Sigmoid colon (tissue), 6 donors: ENCODE measurements at regions not wholly inside any gene's neighbourhood (a gene's known extent, or its start where the extent isn't known, plus 50 kb on each side); places are given as distances from the start of the nearest gene placed in this dataset.
"Not testable (repeated sequence)": the region's sequence is repeated elsewhere in the genome, so short reads cannot be mapped to it uniquely, and the experiment has no call there.

Experiments used
- DNase-seq: peaks from one replicate; pipeline ENCODE4 v3.0.0-alpha.2; 2019
- H3K27ac ChIP-seq, 4 donors: fragments of 200-600 bp; sonication (generic); one replicate each; pipeline ENCODE4 v1.5.1; 2016 to 2019; ENCODE audit warnings: mild to moderate bottlenecking in 1 of 4
- H3K27me3 ChIP-seq, 3 donors: fragments of 200-600 bp; sonication (generic); one replicate each; pipeline ENCODE4 v1.5.1; 2019; ENCODE audit warnings: mild to moderate bottlenecking in 1 of 3
- H3K36me3 ChIP-seq, 4 donors: fragments of 200-600 bp; sonication (generic); one replicate each; pipeline ENCODE4 v1.5.1; 2016 to 2019
- H3K4me1 ChIP-seq, 4 donors: fragments of 200-600 bp; sonication (generic); one replicate each; pipeline ENCODE4 v1.5.1; 2017 to 2019
- H3K4me3 ChIP-seq, 4 donors: fragments of 200-600 bp; sonication (generic); one replicate each; pipeline ENCODE4 v1.5.1; 2017 to 2019; ENCODE audit warnings: mild to moderate bottlenecking in 2 of 4, moderate library complexity in 1 of 4
- H3K9me3 ChIP-seq, 4 donors: fragments of 200-600 bp in 3 of 4; sonication (generic) in 3 of 4; one replicate each; pipeline versions ENCODE4 v1.5.1 to v1.6.1; 2013 to 2019
- EP300 ChIP-seq, 4 donors: sonication (generic); formaldehyde crosslinking; IDR thresholded peaks; one replicate each; pipeline ENCODE4 v1.6.1; 2017; ENCODE audit warnings: antibody characterized with exemption in 4 of 4
- POLR2A ChIP-seq, 2 donors: fragments of 450-650 bp; IDR thresholded peaks; one replicate each; pipeline ENCODE4 v1.6.1; 2016; ENCODE audit warnings: antibody characterized with exemption in 2 of 2, mild to moderate bottlenecking in 2 of 2, moderate library complexity in 2 of 2
- POLR2AphosphoS5 ChIP-seq, 4 donors: sonication (generic); formaldehyde crosslinking; IDR thresholded peaks; one replicate each; pipeline ENCODE4 v1.6.1; 2017; ENCODE audit warnings: antibody characterized with exemption in 4 of 4
- WGBS, 2 donors: extraction: QIAGEN DNeasy Blood & Tissue Kit; methylation state at CpG; one replicate each; pipeline ENCODE4 v1.1.7; 2013; 5-methylcytosine and 5-hydroxymethylcytosine counted together
- intact Hi-C: fragments of 100-400 bp; cut with DNase I; formaldehyde crosslinking; loops from one replicate; pipeline ENCODE4 v1.15.1; 2023
- TF ChIP-seq, protein P1 (sequence below), 4 experiments: fragments of 450-650 bp in 3 of 4; fragments of 200-600 bp in 1 of 4; IDR thresholded peaks; one replicate each; pipeline ENCODE4 v1.5.1; 2016 to 2019; ENCODE audit warnings: antibody characterized with exemption in 4 of 4, mild to moderate bottlenecking in 3 of 4, moderate library complexity in 2 of 4
- donor health status: healthy with polysubstance abuse.
- donor health status: healthy.

DNA sequence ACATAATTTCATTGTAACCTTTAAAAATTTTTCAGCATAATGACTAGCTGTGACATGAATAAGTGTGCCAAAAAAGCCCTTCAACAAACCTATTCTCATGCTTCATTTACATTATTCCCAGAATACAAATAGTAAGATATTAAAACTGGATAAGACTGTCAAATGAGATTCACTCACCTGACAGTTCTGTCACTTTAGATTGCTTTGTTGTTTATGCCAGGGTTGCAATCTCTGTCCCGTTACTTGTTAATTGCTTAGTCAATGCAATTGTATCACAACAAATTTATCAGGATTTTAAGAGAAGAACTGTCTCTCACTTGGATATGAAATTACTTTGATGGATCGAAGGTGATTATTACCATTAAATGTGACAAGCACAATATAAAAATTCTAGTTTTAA lies 616.0 kb upstream of the IGFBP7 start:
- Histone ChIP-seq H3K27me3 (no peaks in the 10 kb centered on the region), H3K9me3 (peaks cover 0 to 2% (median 0%) of the 10 kb centered on the region in 4 donors), H3K36me3 (no peaks in the 10 kb centered on the region), H3K4me1 (no peaks in the 10 kb centered on the region), H3K27ac (no peak overlapping the region), H3K4me3 (no peak overlapping the region)
- 78 to 90% methylated on average over 2 of the region's 2 CpGs for WGBS, 2 donors
- no peak for DNase-seq
- TF ChIP-seq, protein P1, sequence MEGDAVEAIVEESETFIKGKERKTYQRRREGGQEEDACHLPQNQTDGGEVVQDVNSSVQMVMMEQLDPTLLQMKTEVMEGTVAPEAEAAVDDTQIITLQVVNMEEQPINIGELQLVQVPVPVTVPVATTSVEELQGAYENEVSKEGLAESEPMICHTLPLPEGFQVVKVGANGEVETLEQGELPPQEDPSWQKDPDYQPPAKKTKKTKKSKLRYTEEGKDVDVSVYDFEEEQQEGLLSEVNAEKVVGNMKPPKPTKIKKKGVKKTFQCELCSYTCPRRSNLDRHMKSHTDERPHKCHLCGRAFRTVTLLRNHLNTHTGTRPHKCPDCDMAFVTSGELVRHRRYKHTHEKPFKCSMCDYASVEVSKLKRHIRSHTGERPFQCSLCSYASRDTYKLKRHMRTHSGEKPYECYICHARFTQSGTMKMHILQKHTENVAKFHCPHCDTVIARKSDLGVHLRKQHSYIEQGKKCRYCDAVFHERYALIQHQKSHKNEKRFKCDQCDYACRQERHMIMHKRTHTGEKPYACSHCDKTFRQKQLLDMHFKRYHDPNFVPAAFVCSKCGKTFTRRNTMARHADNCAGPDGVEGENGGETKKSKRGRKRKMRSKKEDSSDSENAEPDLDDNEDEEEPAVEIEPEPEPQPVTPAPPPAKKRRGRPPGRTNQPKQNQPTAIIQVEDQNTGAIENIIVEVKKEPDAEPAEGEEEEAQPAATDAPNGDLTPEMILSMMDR (IDR thresholded peaks at IDR 0.05): no peak
- TF ChIP-seq POLR2AphosphoS5 (IDR thresholded peaks at IDR 0.05): no peak
- intact Hi-C loops: no loop called here

DNA sequence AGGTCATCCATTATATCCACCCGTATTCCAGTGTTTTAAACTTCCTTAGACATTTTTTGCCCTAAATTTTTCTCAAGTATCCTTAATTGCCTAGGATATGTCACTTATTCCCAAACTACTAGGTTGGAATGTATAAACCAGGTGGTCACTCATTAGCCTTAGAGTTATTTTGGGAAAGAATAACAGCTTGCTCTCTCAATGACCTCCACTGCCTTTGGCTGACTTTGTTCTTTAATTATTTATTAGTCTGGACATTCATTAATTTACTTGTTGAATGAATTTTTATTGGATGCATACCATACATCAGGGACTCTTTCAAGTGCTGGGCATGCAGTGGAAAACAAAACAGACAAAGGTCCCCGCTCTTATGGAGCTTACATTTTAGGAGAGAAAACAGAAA lies 609.3 kb upstream of the IGFBP7 start:
- H3K4me3 ChIP-seq: no peak overlapping the region
- WGBS, 2 donors: 43 to 78% methylated on average over 2 of the region's 2 CpGs
- no peak overlapping the region for H3K27ac ChIP-seq
- peaks cover 0 to 1% (median 0%) of the 10 kb centered on the region in 4 donors for H3K9me3 ChIP-seq
- H3K4me1 ChIP-seq: no peaks in the 10 kb centered on the region
- intact Hi-C loops: no loop called here
- DNase-seq: no peak
- no peaks in the 10 kb centered on the region for H3K27me3 ChIP-seq
- TF ChIP-seq POLR2A (IDR thresholded peaks at IDR 0.05) (no peak), EP300 (IDR thresholded peaks at IDR 0.05) (no peak), POLR2AphosphoS5 (IDR thresholded peaks at IDR 0.05) (no peak)
- TF ChIP-seq, protein P1 (IDR thresholded peaks at IDR 0.05): no peak
- H3K36me3 ChIP-seq: no peaks in the 10 kb centered on the region

DNA sequence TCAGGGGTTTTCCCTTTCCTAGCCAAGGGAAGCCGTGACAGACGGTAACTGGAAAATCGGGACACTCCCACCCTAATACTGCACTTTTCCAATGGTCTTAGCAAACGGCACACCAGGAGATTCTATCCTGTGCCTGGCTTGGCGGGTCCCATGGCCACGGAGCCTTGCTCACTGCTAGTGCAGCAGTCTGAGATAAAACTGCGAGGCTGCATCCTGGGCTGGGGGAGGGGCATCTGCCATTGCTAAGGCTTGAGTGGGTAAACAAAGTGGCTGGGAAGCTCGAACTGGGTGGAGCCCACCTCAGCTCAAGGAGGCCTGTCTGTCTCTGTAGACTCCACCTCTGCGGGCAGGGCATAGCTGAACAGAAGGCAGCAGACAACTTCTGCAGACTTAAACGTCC lies 604.1 kb upstream of the IGFBP7 start:
- H3K36me3 ChIP-seq, intact Hi-C loops, H3K27ac ChIP-seq, H3K27me3 ChIP-seq, H3K9me3 ChIP-seq, H3K4me1 ChIP-seq, DNase-seq, H3K4me3 ChIP-seq: not testable (repeated sequence)
- WGBS, 2 donors: 80 to 86% methylated on average over 10 of the region's 10 CpGs

DNA sequence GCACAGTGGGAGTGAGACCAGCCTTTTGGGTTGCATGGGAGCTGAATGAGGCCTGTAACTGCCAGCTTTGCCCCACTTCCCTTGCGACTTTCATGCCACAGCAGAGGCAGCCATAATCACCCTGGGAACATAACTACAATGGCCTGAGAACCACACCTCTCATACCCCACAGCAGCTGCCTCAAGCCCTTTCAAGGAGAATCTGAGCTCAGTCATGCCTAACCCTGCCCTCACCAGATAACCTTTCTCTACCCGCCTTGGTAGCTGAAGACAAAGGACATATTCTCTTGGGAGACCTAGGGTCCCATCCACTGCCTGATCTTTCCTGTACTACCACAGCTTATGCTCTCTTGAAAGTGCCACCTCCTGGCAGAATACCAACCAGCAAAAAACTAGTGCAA lies 599.9 kb upstream of the IGFBP7 start:
- Histone ChIP-seq H3K27me3 (no peaks in the 10 kb centered on the region), H3K36me3 (no peaks in the 10 kb centered on the region), H3K27ac (no peak overlapping the region), H3K9me3 (no peaks in the 10 kb centered on the region), H3K4me1 (no peaks in the 10 kb centered on the region), H3K4me3 (no peak overlapping the region)
- intact Hi-C loops: no loop called here
- 78 to 85% methylated on average over 2 of the region's 2 CpGs for WGBS, 2 donors
- TF ChIP-seq POLR2A (IDR thresholded peaks at IDR 0.05) (no peak), EP300 (IDR thresholded peaks at IDR 0.05) (no peak)
- DNase-seq: no peak

DNA sequence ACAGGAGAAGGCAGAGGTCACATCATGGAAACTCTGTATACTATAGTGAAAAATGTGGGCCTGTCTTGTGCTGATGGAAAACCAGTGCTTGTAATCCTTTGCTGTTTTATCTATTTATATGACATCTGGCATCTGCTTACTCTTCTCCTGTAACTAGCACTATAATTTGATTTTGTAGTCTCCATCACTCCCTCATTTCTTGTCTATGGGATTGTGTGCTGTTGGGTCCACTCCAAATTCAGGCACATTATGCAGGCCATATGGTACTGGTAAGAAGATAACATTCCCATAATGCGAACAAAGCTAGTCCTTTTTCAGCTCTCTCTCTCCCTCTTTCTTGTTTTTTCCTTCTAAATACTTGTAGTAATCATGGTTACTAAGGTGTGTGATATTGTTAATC lies 581.2 kb upstream of the IGFBP7 start:
- no peaks in the 10 kb centered on the region for H3K27me3 ChIP-seq
- no peak overlapping the region for H3K4me3 ChIP-seq
- intact Hi-C loops: no loop called here
- 82 to 88% methylated on average over 1 of the region's 1 CpG for WGBS, 2 donors
- no peak overlapping the region for H3K27ac ChIP-seq
- H3K36me3 ChIP-seq: no peaks in the 10 kb centered on the region
- H3K4me1 ChIP-seq: no peaks in the 10 kb centered on the region
- no peak for DNase-seq
- peaks cover 0 to 3% (median 0%) of the 10 kb centered on the region in 4 donors for H3K9me3 ChIP-seq
- no peak for TF ChIP-seq POLR2A (IDR thresholded peaks at IDR 0.05)
- TF ChIP-seq, protein P1 (IDR thresholded peaks at IDR 0.05): no peak

DNA sequence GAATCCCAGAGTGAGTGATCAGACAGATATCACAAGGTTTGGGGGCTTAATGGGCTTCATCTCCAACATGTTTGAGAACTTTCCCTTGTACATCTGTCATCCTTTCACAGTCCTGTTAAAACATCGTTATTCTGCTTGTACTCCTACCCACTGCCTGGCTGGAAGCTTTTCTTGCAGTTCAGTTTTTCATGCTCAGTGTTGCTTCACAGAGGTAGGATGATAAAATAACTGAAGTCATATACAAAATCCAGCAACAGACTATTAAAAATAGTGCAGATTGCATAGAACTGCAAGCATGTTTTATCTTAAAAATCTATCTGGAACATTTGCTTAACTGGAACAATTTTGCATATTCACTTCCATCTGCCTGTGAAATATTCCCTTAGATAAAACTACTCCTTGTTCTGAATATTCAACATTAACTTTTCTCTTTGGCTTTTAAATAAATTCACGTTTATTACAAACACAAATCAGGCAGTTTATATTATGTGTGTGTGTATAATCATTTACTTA lies 579.6 kb upstream of the IGFBP7 start:
- Histone ChIP-seq H3K27ac (no peak overlapping the region), H3K27me3 (no peaks in the 10 kb centered on the region), H3K36me3 (no peaks in the 10 kb centered on the region), H3K4me1 (no peaks in the 10 kb centered on the region), H3K4me3 (no peak overlapping the region), H3K9me3 (peaks cover 0 to 3% (median 0%) of the 10 kb centered on the region in 4 donors)
- DNase-seq: no peak
- intact Hi-C loops: no loop called here
- TF ChIP-seq POLR2AphosphoS5 (IDR thresholded peaks at IDR 0.05): no peak
- TF ChIP-seq EP300 (IDR thresholded peaks at IDR 0.05): no peak
- TF ChIP-seq, protein P1 (IDR thresholded peaks at IDR 0.05): no peak
- TF ChIP-seq POLR2A (IDR thresholded peaks at IDR 0.05): no peak
- 48 to 60% methylated on average over 2 of the region's 2 CpGs for WGBS, 2 donors
